ENCODE measurements at regions not wholly inside any gene's neighbourhood (a gene's known extent, or its start where the extent isn't known, plus 50 kb on each side); places are given as distances from the start of the nearest gene placed in this dataset.

GRCh38 chr4:26132858-26133257 lies 188.0 kb upstream of the RBPJ start:
- Histone ChIP-seq H3K27me3 (ENCODE audit: control insufficient read depth, insufficient read depth, low read length) (no peaks in the 10 kb centered on the region), H3K9ac (ENCODE audit: low read depth, low read length) (no peak overlapping the region), H3K4me1 (ENCODE audit: control insufficient read depth, insufficient read depth, low read length) (peaks cover 1% of the 10 kb centered on the region), H3K36me3 (ENCODE audit: insufficient read depth, low read length) (no peaks in the 10 kb centered on the region), H3K4me3 (ENCODE audit: low read length) (no peak overlapping the region), H3K4me2 (ENCODE audit: low read length) (no peak overlapping the region), H3K9me3 (replicated peaks; ENCODE audit: low read length) (no peaks in the 10 kb centered on the region)

GRCh38 chr4:26133840-26134239 lies 187.0 kb upstream of the RBPJ start:
- no peak overlapping the region for H3K4me3 ChIP-seq (ENCODE audit: low read length)
- no peak overlapping the region for H3K9ac ChIP-seq (ENCODE audit: low read depth, low read length)
- no peaks in the 10 kb centered on the region for H3K9me3 ChIP-seq (replicated peaks; ENCODE audit: low read length)
- H3K4me2 ChIP-seq (ENCODE audit: low read length): no peak overlapping the region
- H3K36me3 ChIP-seq (ENCODE audit: insufficient read depth, low read length): no peaks in the 10 kb centered on the region
- no peaks in the 10 kb centered on the region for H3K27me3 ChIP-seq (ENCODE audit: control insufficient read depth, insufficient read depth, low read length)
- no peaks in the 10 kb centered on the region for H3K4me1 ChIP-seq (ENCODE audit: control insufficient read depth, insufficient read depth, low read length)

- Histone ChIP-seq H3K4me1 (ENCODE audit: control insufficient read depth, insufficient read depth, low read length) (peaks cover 13% of the 10 kb centered on the region), H3K9me3 (replicated peaks; ENCODE audit: low read length) (no peaks in the 10 kb centered on the region), H3K36me3 (ENCODE audit: insufficient read depth, low read length) (no peaks in the 10 kb centered on the region), H3K4me3 (ENCODE audit: low read length) (no peak overlapping the region), H3K27me3 (ENCODE audit: control insufficient read depth, insufficient read depth, low read length) (no peaks in the 10 kb centered on the region), H3K4me2 (ENCODE audit: low read length) (no peak overlapping the region), H3K9ac (ENCODE audit: low read depth, low read length) (no peak overlapping the region)
Observed at GRCh38 chr4:26135331-26135730, 185.5 kb upstream of the RBPJ start.

GRCh38 chr4:26136615-26137014 lies 184.2 kb upstream of the RBPJ start:
- no peaks in the 10 kb centered on the region for H3K36me3 ChIP-seq (ENCODE audit: insufficient read depth, low read length)
- H3K4me3 ChIP-seq (ENCODE audit: low read length): no peak overlapping the region
- H3K9me3 ChIP-seq (replicated peaks; ENCODE audit: low read length): no peaks in the 10 kb centered on the region
- no peaks in the 10 kb centered on the region for H3K27me3 ChIP-seq (ENCODE audit: control insufficient read depth, insufficient read depth, low read length)
- no peak overlapping the region for H3K4me2 ChIP-seq (ENCODE audit: low read length)
- H3K9ac ChIP-seq (ENCODE audit: low read depth, low read length): no peak overlapping the region
- H3K4me1 ChIP-seq (ENCODE audit: control insufficient read depth, insufficient read depth, low read length): peaks cover 22% of the 10 kb centered on the region

- Histone ChIP-seq H3K4me1 (ENCODE audit: control insufficient read depth, insufficient read depth, low read length) (peaks cover 29% of the 10 kb centered on the region), H3K4me3 (ENCODE audit: low read length) (no peak overlapping the region), H3K9ac (ENCODE audit: low read depth, low read length) (no peak overlapping the region), H3K9me3 (replicated peaks; ENCODE audit: low read length) (no peaks in the 10 kb centered on the region), H3K27me3 (ENCODE audit: control insufficient read depth, insufficient read depth, low read length) (no peaks in the 10 kb centered on the region), H3K4me2 (ENCODE audit: low read length) (no peak overlapping the region), H3K36me3 (ENCODE audit: insufficient read depth, low read length) (no peaks in the 10 kb centered on the region)
Observed at GRCh38 chr4:26137288-26137687, 183.5 kb upstream of the RBPJ start.

GRCh38 chr4:26139310-26139924 lies 181.4 kb upstream of the RBPJ start:
- no peaks in the 10 kb centered on the region for H3K9me3 ChIP-seq (replicated peaks; ENCODE audit: low read length)
- H3K4me3 ChIP-seq (ENCODE audit: low read length): no peak overlapping the region
- H3K4me1 ChIP-seq (ENCODE audit: control insufficient read depth, insufficient read depth, low read length): peaks cover 36% of the 10 kb centered on the region
- peak overlapping the region; percentile 15 for H3K4me2 ChIP-seq (ENCODE audit: low read length)
- peak overlapping the region; percentile 65 for H3K9ac ChIP-seq (ENCODE audit: low read depth, low read length)
- no peaks in the 10 kb centered on the region for H3K27me3 ChIP-seq (ENCODE audit: control insufficient read depth, insufficient read depth, low read length)
- H3K36me3 ChIP-seq (ENCODE audit: insufficient read depth, low read length): no peaks in the 10 kb centered on the region

- H3K27me3 ChIP-seq (ENCODE audit: control insufficient read depth, insufficient read depth, low read length): no peaks in the 10 kb centered on the region
- H3K4me3 ChIP-seq (ENCODE audit: low read length): no peak overlapping the region
- no peaks in the 10 kb centered on the region for H3K9me3 ChIP-seq (replicated peaks; ENCODE audit: low read length)
- no peaks in the 10 kb centered on the region for H3K36me3 ChIP-seq (ENCODE audit: insufficient read depth, low read length)
- H3K9ac ChIP-seq (ENCODE audit: low read depth, low read length): peak overlapping the region; percentile 65
- H3K4me1 ChIP-seq (ENCODE audit: control insufficient read depth, insufficient read depth, low read length): peaks cover 45% of the 10 kb centered on the region
- H3K4me2 ChIP-seq (ENCODE audit: low read length): peak overlapping the region; percentile 15
Observed at GRCh38 chr4:26140150-26140898, 180.5 kb upstream of the RBPJ start.

- no peaks in the 10 kb centered on the region for H3K36me3 ChIP-seq (ENCODE audit: insufficient read depth, low read length)
- H3K4me3 ChIP-seq (ENCODE audit: low read length): no peak overlapping the region
- H3K27me3 ChIP-seq (ENCODE audit: control insufficient read depth, insufficient read depth, low read length): no peaks in the 10 kb centered on the region
- no peaks in the 10 kb centered on the region for H3K9me3 ChIP-seq (replicated peaks; ENCODE audit: low read length)
- peaks cover 45% of the 10 kb centered on the region for H3K4me1 ChIP-seq (ENCODE audit: control insufficient read depth, insufficient read depth, low read length)
- H3K9ac ChIP-seq (ENCODE audit: low read depth, low read length): peak overlapping the region; percentile 60
- H3K4me2 ChIP-seq (ENCODE audit: low read length): peak overlapping the region; percentile 55
Observed at GRCh38 chr4:26141051-26141721, 179.6 kb upstream of the RBPJ start.

- peak overlapping the region; percentile 24 for H3K4me3 ChIP-seq (ENCODE audit: low read length)
- H3K4me1 ChIP-seq (ENCODE audit: control insufficient read depth, insufficient read depth, low read length): peaks cover 45% of the 10 kb centered on the region
- H3K27me3 ChIP-seq (ENCODE audit: control insufficient read depth, insufficient read depth, low read length): no peaks in the 10 kb centered on the region
- H3K4me2 ChIP-seq (ENCODE audit: low read length): peak overlapping the region; percentile 55
- H3K9me3 ChIP-seq (replicated peaks; ENCODE audit: low read length): no peaks in the 10 kb centered on the region
- peak overlapping the region; percentile 60 for H3K9ac ChIP-seq (ENCODE audit: low read depth, low read length)
- H3K36me3 ChIP-seq (ENCODE audit: insufficient read depth, low read length): no peaks in the 10 kb centered on the region
Observed at GRCh38 chr4:26141911-26142638, 178.7 kb upstream of the RBPJ start.

GRCh38 chr4:26144526-26145155 lies 176.2 kb upstream of the RBPJ start:
- Histone ChIP-seq H3K4me2 (ENCODE audit: low read length) (no peak overlapping the region), H3K36me3 (ENCODE audit: insufficient read depth, low read length) (no peaks in the 10 kb centered on the region), H3K4me3 (ENCODE audit: low read length) (no peak overlapping the region), H3K9ac (ENCODE audit: low read depth, low read length) (no peak overlapping the region), H3K4me1 (ENCODE audit: control insufficient read depth, insufficient read depth, low read length) (peaks cover 39% of the 10 kb centered on the region), H3K27me3 (ENCODE audit: control insufficient read depth, insufficient read depth, low read length) (no peaks in the 10 kb centered on the region), H3K9me3 (replicated peaks; ENCODE audit: low read length) (no peaks in the 10 kb centered on the region)

GRCh38 chr4:26145212-26145611 lies 175.6 kb upstream of the RBPJ start:
- H3K36me3 ChIP-seq (ENCODE audit: insufficient read depth, low read length): no peaks in the 10 kb centered on the region
- H3K9ac ChIP-seq (ENCODE audit: low read depth, low read length): no peak overlapping the region
- H3K4me2 ChIP-seq (ENCODE audit: low read length): no peak overlapping the region
- no peaks in the 10 kb centered on the region for H3K27me3 ChIP-seq (ENCODE audit: control insufficient read depth, insufficient read depth, low read length)
- peaks cover 33% of the 10 kb centered on the region for H3K4me1 ChIP-seq (ENCODE audit: control insufficient read depth, insufficient read depth, low read length)
- no peaks in the 10 kb centered on the region for H3K9me3 ChIP-seq (replicated peaks; ENCODE audit: low read length)
- no peak overlapping the region for H3K4me3 ChIP-seq (ENCODE audit: low read length)

Data from skeletal muscle satellite cell (primary cell).